Activated T-cell treated with anti-CD3 and anti-CD28 coated beads, Interleukin-2, amount 50 U/mL, for 48 hours (primary cell): ENCODE measurements at regions not wholly inside any gene's neighbourhood (a gene's known extent, or its start where the extent isn't known, plus 50 kb on each side); places are given as distances from the start of the nearest gene placed in this dataset.

ENCODE experiments used
- DNase-seq, 2 experiments: peaks; one replicate each; pipeline ENCODE4 v3.0.0-alpha.2; 2020

DNA sequence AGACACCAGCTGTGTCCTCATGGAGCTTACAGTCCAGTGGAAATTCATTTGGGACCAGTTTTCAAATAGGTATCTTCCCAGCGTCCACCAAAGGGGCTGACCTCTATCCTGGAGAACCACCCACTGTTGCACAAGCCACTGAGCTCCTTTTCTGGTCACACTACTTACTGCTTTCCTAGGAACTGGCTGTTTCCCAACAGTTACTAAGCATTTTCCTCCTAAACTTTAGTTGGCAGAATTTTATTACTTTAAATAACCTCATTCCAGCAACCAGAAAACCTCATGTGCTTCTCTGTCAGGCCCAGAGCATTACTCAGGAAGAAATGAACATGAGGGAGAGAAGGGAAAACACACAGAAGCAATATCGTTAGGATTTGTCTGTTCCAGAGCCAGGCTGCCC lies 183.1 kb downstream of the GPAM start:
- no peak for DNase-seq

DNA sequence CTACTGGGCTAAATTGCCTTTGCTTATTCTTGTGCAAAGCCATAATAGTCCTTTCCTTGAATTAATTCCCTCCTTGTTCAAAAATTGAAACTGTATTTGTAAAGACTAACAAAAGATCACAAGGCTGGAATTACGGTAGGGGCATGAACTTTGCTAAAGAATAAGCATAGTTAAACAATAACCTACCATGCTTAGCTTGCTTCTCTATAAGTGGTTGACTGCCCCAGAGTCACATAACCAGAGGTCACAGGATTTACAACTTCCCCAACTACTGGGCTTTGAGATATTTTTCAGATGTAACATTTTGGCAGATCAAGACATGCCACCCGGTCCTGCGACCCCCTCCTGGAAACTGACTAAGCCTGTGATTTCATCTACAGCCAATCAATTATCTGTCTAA lies 181.4 kb downstream of the GPAM start:
- no peak for DNase-seq

DNA sequence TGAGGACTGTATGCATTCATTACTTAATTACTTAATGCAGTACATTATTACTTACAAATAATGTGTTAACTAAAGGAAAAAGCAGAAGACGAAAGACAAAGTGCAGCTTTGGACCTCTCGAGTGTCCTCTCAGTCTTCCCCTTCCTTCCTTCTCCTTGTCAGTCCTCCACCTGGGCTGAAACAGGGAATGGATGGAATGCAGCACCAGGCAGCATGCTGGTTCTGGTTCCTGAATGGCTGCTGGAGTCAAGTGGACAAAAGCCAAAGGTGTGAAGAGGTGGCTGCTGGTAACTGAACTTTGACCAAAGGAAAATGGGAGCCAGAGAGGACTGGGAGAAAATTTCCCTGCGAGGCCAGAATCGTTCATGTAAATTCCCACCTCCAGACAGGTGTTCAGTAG lies 179.5 kb downstream of the GPAM start:
- DNase-seq, result no peak

DNA sequence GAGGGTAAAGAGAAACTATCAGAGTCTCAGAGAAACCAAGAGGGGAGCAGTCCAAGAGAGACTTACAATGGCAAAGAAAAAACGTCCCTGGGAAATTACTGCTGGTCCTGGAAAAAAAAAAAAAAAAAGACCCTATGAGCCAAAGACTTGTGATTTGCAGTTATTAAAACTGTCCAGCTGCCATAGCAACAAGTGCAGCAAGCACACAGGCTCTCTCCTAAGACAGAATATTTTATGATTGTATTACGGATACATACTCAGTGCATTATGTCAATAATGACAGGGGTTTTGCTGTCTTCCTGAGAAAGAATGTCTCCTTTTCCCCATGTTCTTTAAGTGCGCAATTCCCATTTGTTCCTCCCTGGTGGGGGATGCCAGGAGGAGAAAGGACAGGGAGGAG lies 178.5 kb downstream of the GPAM start:
- DNase-seq, result no peak

DNA sequence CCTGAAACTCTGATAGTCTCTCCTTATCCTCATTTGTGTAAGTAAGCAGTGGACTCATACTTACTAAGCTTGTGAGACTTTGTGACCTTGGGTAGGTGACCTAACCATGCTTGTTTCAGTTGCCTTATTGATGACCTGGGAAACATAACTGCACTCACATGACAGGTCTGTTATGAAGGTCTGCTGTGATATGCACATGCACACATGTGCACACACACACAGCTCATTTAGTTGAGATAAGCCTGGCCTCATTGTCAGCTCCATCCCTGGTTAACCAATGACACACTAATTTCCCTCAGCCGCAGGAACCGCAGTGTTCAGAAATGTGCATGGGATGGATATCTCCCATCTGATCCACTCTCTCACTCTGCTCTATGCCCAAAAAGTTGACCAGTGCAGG lies 177.2 kb downstream of the GPAM start:
- DNase-seq, result no peak

DNA sequence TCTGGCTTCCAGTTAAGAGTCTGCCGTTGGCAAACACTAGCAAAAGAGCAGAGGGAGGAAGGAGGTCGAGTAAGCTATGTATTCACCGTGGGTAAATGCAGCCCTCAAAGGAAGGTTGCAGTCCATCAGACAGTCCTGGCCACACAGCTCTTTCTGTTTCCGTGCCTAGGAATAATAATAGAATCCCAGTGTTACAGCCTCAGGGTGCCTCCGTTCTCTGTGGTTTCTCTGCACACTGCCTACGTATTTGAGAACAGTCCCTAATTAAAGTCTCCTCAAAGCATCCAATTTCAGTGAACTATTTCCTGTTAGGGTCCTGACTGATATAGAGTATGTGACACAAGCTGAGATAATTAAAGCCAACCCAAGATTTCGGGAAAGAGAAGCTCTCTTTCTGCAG lies 176.7 kb downstream of the GPAM start:
- DNase-seq, result no peak

DNA sequence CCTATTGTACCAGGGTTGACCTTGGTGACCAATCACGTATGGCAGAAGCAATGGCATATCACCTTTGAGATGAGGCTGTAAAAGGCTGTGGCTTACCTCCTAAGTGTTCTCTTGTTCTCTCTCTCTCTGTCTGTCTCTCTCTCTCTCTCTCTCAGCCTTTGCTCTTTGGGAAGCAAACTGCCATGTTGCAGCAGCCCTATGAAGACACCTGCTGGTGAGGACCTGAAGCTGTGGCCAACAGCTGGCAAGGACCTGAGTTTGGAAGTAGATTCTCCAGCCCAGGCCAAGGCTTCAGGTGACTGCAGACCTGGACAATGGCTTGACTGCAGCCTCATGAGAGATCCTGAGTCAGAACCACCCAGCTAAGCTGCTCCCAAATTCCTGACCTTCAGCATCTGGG lies 161.4 kb downstream of the GPAM start:
- DNase-seq, result no peak

DNA sequence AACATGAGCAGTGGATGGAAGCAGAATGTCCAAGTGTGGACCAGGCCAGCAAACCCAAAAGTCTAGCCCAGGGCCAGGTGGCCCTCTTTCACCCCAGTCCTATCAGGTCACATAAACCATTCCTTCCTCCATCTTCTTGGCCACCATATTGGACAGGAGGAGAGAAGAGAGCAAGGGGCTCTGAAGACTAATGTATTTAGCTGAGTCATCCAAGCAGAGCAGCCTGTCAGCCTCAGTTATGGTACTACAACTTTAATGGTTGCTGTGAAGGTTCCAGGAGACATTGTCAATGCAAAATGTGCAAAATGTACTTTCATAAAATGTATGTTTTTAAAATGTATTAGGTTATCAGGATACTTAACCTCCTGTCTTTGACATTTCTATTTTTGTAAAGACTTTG lies 159.5 kb downstream of the GPAM start:
- DNase-seq, result no peak

DNA sequence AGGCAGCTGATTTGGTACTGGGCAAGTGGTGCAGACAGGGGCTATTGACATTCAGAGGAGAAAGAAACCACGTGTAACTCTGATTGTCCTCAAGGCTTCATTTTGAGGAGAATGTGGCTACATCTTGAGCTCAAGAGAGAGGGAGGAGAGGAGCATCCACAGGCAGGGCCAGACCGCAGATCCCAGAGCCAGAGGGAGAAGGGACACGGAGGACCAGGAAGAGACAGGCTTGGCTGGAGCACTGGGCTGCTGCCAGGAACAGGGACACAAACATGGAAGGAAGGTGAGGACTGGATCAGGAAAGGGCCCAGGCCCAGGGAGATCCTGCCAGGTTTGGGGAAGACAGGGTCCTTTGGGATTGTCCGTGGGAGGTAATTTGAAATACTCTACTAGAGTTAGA lies 158.3 kb downstream of the GPAM start:
- no peak for DNase-seq

DNA sequence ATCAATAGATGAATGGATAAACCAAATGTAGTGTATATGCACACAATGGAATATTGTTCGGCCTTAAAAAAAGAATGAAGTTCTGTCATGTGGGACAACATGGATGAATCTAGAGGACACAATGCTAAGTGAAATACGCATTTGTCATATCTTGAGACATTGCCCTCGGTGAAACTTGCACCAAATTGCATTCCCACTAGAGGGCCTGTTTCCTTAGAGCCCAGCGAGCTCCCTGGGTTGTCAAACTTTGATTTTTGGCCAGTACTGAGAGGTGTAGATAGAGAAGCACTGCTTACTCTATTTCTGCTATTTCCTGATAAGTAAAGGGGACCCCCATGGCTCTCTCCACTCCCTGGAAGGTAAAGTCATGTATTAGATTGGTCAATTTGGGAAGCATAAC lies 157.1 kb downstream of the GPAM start:
- no peak for DNase-seq

DNA sequence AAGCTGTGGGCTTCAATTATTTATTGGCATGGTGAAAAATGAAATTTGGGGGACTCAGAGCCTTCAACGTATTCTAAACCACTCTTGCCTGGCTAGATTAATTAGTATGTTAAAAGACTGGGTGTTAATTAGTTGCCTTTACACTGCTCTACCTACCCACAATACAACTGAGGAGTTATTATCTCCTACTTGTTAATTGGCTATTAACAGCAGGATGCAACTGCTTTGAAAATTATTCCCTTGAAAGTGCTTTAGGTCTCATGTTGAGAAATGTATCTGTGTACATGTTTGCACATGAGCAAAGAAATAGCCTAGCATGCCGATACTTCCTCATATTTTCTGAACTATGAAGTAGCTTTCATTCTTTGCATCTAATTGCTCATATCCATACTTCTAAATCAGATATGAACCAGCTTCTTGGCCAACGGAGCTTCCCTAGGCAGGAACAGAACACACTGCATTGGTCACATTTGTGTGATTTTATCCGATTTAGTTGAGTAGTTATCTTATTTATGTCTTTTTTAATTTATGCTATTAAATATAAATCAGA lies 155.8 kb downstream of the GPAM start:
- no peak for DNase-seq

DNA sequence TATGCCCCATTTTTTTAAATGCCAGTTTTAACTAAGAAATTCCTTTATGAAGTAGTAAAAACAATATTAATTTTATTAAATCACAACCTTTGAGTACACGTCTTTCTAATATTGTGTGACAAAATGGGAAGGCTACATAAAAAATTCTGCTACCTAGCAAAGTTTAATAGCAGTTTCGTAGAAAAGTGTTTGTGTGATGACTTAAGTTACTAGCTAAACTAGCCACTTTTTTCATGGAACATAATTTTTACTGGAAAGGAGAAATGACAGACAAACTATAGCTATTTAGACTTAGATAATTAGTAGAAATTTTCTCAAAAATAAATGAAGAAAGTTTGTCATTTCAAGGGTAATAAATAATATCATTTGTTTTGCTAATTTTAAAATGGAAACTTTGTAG lies 153.1 kb downstream of the GPAM start:
- DNase-seq, result no peak

DNA sequence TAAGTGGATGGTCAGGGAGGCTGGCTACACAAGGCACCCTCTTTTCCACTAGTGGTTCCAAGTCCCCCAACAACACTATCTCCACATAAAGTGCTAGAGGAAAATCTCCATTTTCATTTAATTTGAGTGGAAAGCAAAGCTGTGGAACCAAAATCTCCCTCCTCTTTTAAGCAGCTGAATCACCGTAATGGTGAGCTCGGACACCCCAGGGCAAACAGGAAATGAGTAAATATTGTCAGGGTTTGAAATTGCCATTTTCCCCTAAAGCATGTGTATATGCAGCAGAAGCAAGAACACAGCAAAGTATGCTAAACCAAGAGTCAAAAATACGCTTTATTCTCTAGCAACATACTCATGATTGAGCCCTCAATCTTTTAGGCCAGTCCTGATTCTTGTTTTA lies 143.7 kb downstream of the GPAM start:
- DNase-seq, result no peak

DNA sequence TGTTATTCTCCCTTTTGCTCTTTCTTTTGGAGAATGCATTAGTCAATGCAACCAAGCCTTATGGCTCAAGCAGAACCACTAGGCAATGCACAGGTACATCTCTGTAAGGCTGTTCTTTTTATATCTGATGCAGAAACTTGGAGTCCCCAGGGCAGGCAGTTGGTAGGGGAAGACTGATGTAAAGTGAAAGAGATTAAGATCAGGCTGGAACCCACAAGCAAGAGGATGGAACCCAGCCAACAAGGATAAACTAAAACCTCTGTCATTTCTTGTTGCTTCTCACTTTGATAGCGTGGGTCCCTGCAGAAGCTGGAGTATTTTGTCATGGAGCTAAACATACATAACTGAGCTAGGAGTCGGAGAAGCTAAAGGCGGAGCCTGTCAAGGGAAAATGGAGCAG lies 142.9 kb downstream of the GPAM start:
- DNase-seq, result no peak

DNA sequence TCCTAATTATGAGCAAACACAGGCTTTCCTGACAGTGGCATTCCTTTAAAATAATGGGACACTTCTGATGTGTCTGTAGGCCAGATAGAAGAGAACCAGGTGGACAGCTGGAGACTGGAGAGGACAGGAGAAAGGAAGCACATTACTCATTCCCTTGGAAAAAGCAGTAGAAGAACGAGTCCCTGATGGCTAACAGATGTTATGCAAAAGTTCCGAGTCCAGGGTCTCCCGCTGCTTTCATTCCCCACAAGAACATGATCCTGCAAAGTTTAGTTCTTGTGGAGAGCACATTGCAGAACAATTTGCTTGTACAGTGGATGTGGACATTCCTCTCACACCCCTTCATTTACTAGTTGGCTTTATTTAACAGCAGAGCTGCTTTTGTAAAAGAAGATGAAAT lies 137.6 kb downstream of the GPAM start:
- DNase-seq, result no peak

DNA sequence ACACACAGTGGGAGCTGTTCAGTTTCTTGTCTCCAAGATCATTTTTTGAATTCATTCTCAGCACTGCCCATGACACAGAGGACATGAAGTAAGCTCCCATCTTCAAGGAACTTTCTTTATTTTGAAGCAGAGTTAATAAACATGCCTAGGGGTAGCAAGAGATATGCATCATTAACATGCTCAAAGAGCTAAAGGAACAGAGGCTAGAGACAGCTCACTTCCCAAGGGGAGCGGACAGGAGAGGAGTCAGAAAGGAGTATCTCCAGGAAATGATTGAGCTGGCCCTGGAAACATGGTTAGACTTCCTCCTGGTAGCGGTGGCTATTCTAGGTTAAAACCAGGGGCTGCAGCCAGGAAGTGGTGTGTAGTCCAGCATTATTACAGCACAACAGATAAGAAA lies 135.9 kb downstream of the GPAM start:
- no peak for DNase-seq

DNA sequence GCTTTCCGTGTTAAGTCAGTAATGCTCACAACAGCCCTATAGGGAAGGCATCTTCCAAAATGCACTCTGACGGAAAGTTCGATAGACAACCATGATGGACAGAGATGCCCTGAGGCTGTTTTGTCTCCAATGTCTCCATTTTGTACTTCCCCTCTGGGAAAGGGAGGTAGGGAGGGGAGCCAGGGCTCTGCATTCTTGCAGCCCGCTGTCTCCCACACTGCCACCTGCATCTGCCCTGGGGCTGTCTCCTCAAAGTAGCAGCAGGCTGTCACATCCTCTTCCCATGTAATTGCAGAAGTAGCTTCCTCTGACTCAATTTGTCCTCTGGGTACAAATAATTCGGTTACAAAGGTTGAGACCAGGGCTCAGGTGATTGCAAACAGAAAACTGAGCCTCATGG lies 131.4 kb downstream of the GPAM start:
- no peak for DNase-seq

DNA sequence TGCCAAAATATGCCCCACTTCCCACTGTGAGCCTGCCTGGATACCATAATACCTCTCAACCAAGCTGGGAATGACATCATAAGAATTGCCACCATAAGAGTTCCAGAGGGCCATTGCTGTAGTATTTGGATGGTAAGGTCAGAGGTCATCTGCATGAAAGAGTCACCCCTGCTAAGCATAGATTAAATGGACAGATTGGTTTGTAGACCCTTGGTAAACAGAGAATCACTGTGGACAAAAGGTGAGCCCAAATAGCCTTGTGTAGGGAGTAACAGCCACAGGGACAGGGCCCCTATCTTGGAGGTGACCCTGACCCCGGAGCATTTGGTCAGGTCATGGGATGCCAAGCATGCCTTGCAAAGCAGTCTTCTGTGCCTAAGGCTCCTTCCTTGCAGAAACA lies 129.7 kb downstream of the GPAM start:
- no peak for DNase-seq

DNA sequence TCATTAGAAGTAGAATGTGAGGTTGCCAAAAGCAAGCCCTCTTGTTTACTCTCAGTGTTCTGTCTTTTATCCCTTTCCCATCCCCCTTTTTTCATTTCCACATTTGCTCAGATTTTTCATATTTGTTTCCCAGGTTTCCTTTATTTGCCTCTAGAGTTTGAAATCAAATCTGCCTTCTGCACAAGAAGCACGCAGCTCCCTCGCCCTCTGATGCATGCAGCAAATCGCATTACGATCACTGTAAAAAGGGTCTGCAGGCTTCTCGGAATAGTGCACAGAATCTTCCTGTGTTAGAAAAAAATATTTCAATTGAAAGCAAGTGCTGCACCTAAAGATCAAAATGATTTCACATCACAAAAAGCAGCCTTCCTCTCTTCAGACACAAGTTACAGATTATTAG lies 129.0 kb downstream of the GPAM start:
- no peak for DNase-seq

DNA sequence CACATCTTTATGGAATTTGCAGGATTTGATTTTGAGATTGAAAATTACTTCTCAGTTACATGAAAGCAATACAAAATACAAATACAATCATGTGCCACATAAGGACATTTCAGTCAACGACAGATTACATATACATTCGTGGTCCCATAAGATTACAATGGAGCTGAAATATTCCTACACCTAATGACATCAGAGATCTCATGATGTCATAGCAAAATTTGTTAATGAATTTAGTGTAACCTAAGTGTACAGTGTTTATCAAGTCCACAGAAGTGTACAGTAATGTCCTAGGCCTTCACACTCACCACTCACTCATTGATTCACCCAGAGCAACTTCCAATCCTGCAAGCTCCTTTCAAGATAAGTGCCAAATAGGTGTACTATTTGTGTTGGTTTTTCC lies 126.5 kb downstream of the GPAM start:
- no peak for DNase-seq

DNA sequence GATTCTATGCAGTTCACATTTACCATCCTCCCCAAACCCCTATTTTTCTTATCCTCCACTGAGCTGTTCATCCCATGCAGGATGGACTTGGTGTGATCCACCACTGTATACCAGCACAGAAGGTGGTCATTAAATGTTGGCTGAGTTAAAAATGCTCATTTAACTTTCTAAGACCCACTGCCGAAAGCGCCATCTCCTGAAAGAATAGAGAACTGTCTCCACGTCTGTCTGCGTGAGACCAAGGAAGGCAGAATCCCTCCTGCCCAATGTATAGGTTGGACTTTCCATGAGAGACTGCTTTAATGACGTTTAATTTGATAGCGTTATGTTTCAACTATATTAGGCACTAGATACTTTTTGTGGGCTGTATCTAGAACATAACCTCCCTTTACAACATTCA lies 124.3 kb downstream of the GPAM start:
- DNase-seq, result no peak

DNA sequence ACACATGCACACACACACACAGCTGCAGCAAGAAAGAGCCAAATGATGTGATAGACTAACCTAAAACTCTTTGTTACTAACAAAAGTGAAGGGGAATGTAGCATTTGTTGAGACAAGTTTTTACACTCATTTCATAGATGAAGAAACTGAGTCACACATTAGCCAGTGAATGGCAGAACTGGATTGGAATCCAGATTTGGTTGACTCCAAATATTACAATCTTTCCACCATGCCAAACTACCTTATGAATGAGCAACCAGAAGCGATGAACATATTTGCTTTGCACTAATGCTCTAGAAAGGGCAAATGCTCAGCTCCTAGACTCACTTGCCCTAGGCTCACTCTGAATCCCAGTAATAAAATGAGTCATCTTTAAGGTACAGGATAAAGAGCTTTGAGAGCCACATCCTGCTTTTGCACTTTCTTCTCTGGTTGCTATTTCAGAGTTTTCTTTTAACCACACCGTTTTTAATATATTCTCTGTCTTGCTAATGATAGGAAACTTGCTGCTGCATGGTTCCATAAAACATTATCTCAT lies 111.9 kb downstream of the GPAM start:
- no peak for DNase-seq

DNA sequence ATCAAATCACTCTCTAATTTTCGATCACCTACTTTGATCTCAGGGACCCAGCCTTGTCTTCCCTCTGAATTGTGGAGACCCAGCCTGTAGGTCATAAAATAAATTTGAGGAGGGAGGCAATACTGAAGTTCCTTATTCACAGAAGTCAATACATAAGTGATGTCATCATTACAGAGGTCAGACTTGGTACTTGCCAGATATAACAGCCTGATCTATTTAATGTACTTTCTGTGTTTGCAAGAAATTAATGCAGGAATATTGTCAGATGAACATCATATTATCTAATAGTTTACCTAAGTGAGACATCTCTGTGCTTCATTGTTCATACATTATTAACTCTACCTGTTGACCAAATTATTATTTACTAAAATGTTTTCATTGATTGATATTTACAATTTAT lies 105.6 kb downstream of the GPAM start:
- DNase-seq, result no peak

DNA sequence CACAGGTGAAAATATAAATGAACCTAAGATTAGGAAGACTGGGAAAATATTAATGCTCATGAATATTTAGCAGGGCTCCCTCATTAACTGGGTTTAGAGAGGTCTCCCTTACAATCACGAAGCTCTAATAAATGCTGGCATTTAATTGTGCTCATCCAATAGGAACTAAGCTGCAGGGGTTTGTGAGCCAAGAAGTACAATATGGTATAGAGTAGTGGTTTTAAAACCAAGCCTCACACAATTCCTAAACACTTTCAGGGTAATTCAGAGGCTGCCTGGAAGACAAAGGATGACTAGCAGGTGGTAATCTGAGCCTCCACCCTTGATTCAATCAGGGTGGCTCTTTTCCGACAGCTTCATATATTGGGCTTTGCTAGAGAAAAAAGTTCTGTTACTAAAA lies 103.3 kb downstream of the GPAM start:
- DNase-seq, result no peak

DNA sequence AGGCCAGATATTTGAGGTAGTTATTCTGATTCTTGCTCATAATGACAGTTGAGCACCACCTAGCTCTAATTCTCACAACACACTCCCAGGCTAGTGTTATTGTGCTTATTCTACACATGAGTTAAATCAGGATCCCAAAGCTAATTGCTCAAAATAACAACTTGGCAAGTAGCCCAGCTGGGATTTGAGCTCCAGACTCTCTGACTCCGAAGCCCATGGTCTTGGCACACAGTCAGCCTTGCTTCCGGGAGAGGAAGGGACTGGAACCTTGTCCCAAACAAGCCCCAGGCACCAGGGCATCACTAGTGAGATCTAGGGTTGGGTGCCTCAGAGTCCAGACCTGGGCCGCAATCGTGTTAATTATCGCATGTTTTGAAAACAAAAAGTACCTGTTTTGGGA lies 101.4 kb downstream of the GPAM start:
- no peak for DNase-seq

DNA sequence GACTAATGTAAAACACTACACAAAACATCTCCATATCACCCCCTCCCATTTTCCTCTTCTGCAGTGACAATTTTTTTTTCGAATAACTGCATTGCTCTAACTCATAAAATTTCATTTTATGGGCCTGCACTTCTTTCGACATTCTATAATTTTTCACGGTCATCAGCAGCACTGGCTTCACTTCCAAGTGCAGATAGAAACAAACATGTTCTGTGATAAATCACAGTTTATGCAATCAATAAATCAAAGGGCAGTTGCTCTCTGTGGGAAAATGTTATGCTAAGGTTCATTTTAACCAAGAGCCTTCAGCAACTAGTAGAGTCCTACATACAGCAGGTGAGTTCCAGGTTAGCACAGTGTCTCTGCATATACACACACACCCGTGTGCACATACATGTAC lies 100.1 kb downstream of the GPAM start:
- DNase-seq, result no peak
